WI38 (cell line): ENCODE measurements at regions not wholly inside any gene's neighbourhood (a gene's known extent, or its start where the extent isn't known, plus 50 kb on each side); places are given as distances from the start of the nearest gene placed in this dataset.

ENCODE experiments used
- H3K4me3 ChIP-seq: 2 replicates; pipeline ENCODE4 v1.5.1; 2011; ENCODE audit warnings: low read depth, mild to moderate bottlenecking, control low read depth, low read length
- CTCF ChIP-seq: IDR thresholded peaks from 2 replicates; pipeline ENCODE4 v1.5.1; 2012; ENCODE audit warnings: low read depth, mild to moderate bottlenecking, control low read depth, low read length

GRCh38 chr16:85991425-85991824 lies 92.5 kb downstream of the IRF8 start:
- no peak for TF ChIP-seq CTCF
- H3K4me3 ChIP-seq, result no peak overlapping the region

GRCh38 chr16:85991856-85992255 lies 92.9 kb downstream of the IRF8 start:
- H3K4me3 ChIP-seq, result no peak overlapping the region
- no peak for TF ChIP-seq CTCF

- no peak for TF ChIP-seq CTCF
- H3K4me3 ChIP-seq, result no peak overlapping the region
These were observed 93.4 kb downstream of the IRF8 start for GRCh38 chr16:85992359-85992758.

- TF ChIP-seq CTCF, result no peak
- no peak overlapping the region for H3K4me3 ChIP-seq
These were observed 93.8 kb downstream of the IRF8 start for GRCh38 chr16:85992779-85993178.

- no peak overlapping the region for H3K4me3 ChIP-seq
- TF ChIP-seq CTCF, result no peak
These were observed 95.8 kb downstream of the IRF8 start for GRCh38 chr16:85994492-85995490.

GRCh38 chr16:85995541-85996423 lies 96.8 kb downstream of the IRF8 start:
- H3K4me3 ChIP-seq, result no peak overlapping the region
- TF ChIP-seq CTCF, result no peak
